CD4-positive, alpha-beta T cell treated with Interleukin-10 for 1 hour (primary cell): ENCODE measurements at regions not wholly inside any gene's neighbourhood (a gene's known extent, or its start where the extent isn't known, plus 50 kb on each side); places are given as distances from the start of the nearest gene placed in this dataset.
"Not testable (repeated sequence)": the region's sequence is repeated elsewhere in the genome, so short reads cannot be mapped to it uniquely, and the experiment has no call there.

ENCODE experiments used
- DNase-seq: peaks from one replicate; pipeline ENCODE4 v3.0.0-alpha.2; 2020

- no peak for DNase-seq
These were observed 60.7 kb upstream of the DHRSX start for GRCh38 chrX:2561456-2561855.

GRCh38 chrX:2559124-2559523, 58.3 kb upstream of the DHRSX start:
- no peak for DNase-seq

GRCh38 chrX:2554891-2555290, 54.1 kb upstream of the DHRSX start:
- no peak for DNase-seq

GRCh38 chrX:2554066-2554465, 53.3 kb upstream of the DHRSX start:
- not testable (repeated sequence) for DNase-seq

- DNase-seq, result no peak
These were observed 51.9 kb upstream of the DHRSX start for GRCh38 chrX:2552621-2553201.

- DNase-seq, result no peak
These were observed 49.7 kb upstream of the DHRSX start for GRCh38 chrX:2550328-2551020.
